B cell (primary cell): ENCODE measurements at regions not wholly inside any gene's neighbourhood (a gene's known extent, or its start where the extent isn't known, plus 50 kb on each side); places are given as distances from the start of the nearest gene placed in this dataset.

Source experiments
- EZH2 ChIP-seq: IDR thresholded peaks from 2 replicates; pipeline ENCODE4 v1.6.1; 2012; ENCODE audit warnings: borderline replicate concordance, low read depth, mild to moderate bottlenecking, moderate library complexity, low read length; ENCODE audit not compliant: insufficient read depth, poor library complexity, severe bottlenecking
- TF ChIP-seq, protein P1 (sequence below): fragments of 200-600 bp; IDR thresholded peaks from one replicate; pipeline ENCODE4 v1.8.0; 2022; ENCODE audit warnings: antibody characterized with exemption, mild to moderate bottlenecking

DNA sequence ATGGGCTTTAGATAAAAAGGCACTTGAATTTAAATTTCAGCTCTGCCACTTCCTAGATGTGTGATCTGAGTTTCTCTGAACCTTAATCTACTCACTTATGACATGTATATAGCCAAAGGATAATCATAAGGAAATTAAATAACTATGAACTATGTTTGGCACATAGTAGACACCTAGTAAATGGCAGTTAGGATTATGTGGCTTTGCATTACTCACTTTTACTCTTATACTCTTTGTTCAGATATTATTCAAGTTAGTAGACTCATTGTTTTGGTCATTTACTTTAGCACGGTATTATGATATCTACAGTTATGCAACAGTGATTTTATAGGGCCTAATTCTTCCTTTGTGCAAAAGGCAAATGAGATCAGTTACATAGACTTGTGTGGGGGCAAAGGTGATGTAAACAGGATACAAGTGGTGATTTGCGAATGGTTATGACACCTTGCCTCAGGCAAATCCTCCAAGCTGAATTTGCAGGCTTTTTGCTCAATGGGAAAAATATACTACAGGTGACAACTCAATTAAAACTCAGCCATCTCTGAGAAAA, 297.2 kb upstream of the PBX1 start:
- TF ChIP-seq, protein P1, sequence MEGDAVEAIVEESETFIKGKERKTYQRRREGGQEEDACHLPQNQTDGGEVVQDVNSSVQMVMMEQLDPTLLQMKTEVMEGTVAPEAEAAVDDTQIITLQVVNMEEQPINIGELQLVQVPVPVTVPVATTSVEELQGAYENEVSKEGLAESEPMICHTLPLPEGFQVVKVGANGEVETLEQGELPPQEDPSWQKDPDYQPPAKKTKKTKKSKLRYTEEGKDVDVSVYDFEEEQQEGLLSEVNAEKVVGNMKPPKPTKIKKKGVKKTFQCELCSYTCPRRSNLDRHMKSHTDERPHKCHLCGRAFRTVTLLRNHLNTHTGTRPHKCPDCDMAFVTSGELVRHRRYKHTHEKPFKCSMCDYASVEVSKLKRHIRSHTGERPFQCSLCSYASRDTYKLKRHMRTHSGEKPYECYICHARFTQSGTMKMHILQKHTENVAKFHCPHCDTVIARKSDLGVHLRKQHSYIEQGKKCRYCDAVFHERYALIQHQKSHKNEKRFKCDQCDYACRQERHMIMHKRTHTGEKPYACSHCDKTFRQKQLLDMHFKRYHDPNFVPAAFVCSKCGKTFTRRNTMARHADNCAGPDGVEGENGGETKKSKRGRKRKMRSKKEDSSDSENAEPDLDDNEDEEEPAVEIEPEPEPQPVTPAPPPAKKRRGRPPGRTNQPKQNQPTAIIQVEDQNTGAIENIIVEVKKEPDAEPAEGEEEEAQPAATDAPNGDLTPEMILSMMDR, result no peak
- TF ChIP-seq EZH2, result no peak
